ENCODE measurements at regions not wholly inside any gene's neighbourhood (a gene's known extent, or its start where the extent isn't known, plus 50 kb on each side); places are given as distances from the start of the nearest gene placed in this dataset.

- TF ChIP-seq ZNF839 (CRISPR knock-in tag; IDR thresholded peaks at IDR 0.05; ENCODE audit: borderline replicate concordance), result no peak
- no peak for TF ChIP-seq ZNF597 (CRISPR knock-in tag; IDR thresholded peaks at IDR 0.05)
- no peak for TF ChIP-seq SYNCRIP (IDR thresholded peaks at IDR 0.05; ENCODE audit: insufficient read depth, low read depth, low read length)
- no peak for TF ChIP-seq FOXK1 (CRISPR knock-in tag; IDR thresholded peaks at IDR 0.05; ENCODE audit: borderline replicate concordance, low read depth)
- TF ChIP-seq CBX2 (IDR thresholded peaks at IDR 0.05; ENCODE audit: low read depth, low read length), result no peak
- TF ChIP-seq CBX2 (CRISPR knock-in tag; IDR thresholded peaks at IDR 0.05; ENCODE audit: low read depth), result no peak
- no peak for TF ChIP-seq SMAD9 (CRISPR knock-in tag; IDR thresholded peaks at IDR 0.05)
- Histone ChIP-seq H3K9me3 (ENCODE audit: low read length) (no peaks in the 10 kb centered on the region), H4K20me1 (ENCODE audit: insufficient read depth, low read length) (no peaks in the 10 kb centered on the region), H3K36me3 (replicated peaks in 1 of 2; ENCODE audit: control insufficient read depth in 1 of 2, insufficient read depth in 2 of 2, low read length in 2 of 2) (no peaks in the 10 kb centered on the region), H3K79me2 (ENCODE audit: insufficient read depth, low read length) (no peaks in the 10 kb centered on the region), H3K4me2 (ENCODE audit: low read depth, low read length) (no peak overlapping the region), H3K9ac (ENCODE audit: insufficient read depth, low read depth, low read length) (no peak overlapping the region), H3K27ac (ENCODE audit: extremely low read length, insufficient read depth, low read length) (no peak overlapping the region), H2AFZ (ENCODE audit: low read length) (no peak overlapping the region), H3K4me1 (ENCODE audit: insufficient read depth, low read length) (no peaks in the 10 kb centered on the region), H3K4me3 (replicated peaks in 1 of 3; ENCODE audit: insufficient read depth in 1 of 3, low read depth in 2 of 3, low read length in 3 of 3) (no peak overlapping the region), H3K27me3 (ENCODE audit: control insufficient read depth in 1 of 2, insufficient read depth in 2 of 2, low read length in 2 of 2) (peaks cover 0 to 4% of the 10 kb centered on the region in 2 experiments; a peak in 1 of 5 replicates)
- in situ Hi-C loops (cut with HindIII; ENCODE audit: extremely low pct_ligation_motif_present, low pct_unique_long_range_greater_than_20kb), result no loop called here
- POLR2A ChIA-PET, result no interaction called here
- FAIRE-seq, result no peak
- no peak for DNase-seq (ENCODE audit: low spot score)
- WGBS (ENCODE audit: low lambda C conversion rate), result 35% methylated on average over 3 of the region's 3 CpGs
- CTCF ChIA-PET (ENCODE audit: low intra/inter-chr PET ratio, low total read pairs), result no interaction called here
- no peak for ATAC-seq
- BruUV-seq (replicated peaks), result no TSS peak
- intact Hi-C loops (cut with micrococcal nuclease; ENCODE audit: unreplicated experiment), result no loop called here
Observed at GRCh38 chr4:57193209-57193810, 83.1 kb upstream of the IGFBP7 start.

DNA sequence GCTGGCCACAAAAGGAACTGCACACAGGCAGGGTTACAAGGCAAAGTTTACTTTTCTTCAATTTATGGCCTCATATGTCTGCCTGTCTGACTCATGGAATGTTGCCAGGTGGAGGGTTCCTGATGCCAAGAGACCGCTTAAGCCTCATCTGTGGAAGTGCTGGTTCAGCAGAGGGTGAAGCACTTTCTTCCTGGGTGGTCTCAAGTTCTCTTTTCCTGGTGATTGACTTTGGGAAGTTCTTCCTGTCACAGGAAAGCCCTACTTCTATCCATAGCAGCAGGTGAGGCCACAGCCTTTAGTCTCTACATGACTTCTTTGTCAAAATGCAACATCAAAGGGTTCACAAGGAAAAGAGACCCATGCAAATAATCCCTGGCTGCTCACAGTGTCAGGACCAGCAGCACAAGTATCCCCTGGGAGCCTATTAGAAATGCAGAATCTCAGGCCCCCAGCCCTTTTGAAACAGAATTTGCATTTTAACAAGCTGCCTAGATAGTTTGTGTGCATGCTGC, 81.4 kb upstream of the IGFBP7 start:
- POLR2A ChIA-PET, result no interaction called here
- H4K20me1 ChIP-seq (ENCODE audit: insufficient read depth, low read length), result no peaks in the 10 kb centered on the region
- DNase-seq (ENCODE audit: low spot score) (no peak), FAIRE-seq (no peak), ATAC-seq (no peak)
- H3K36me3 ChIP-seq (replicated peaks in 1 of 2; ENCODE audit: control insufficient read depth in 1 of 2, insufficient read depth in 2 of 2, low read length in 2 of 2), result no peaks in the 10 kb centered on the region
- CTCF ChIA-PET (ENCODE audit: low intra/inter-chr PET ratio, low total read pairs), result no interaction called here
- intact Hi-C loops (cut with micrococcal nuclease; ENCODE audit: unreplicated experiment) (no loop called here), in situ Hi-C loops (cut with HindIII; ENCODE audit: extremely low pct_ligation_motif_present, low pct_unique_long_range_greater_than_20kb) (no loop called here)
- no peaks in the 10 kb centered on the region for H3K4me1 ChIP-seq (ENCODE audit: insufficient read depth, low read length)
- no peak overlapping the region for H3K4me2 ChIP-seq (ENCODE audit: low read depth, low read length)
- peaks cover 0 to 4% of the 10 kb centered on the region in 2 experiments; a peak in 1 of 5 replicates for H3K27me3 ChIP-seq (ENCODE audit: control insufficient read depth in 1 of 2, insufficient read depth in 2 of 2, low read length in 2 of 2)
- H2AFZ ChIP-seq (ENCODE audit: low read length), result no peak overlapping the region
- 0% methylated on average over 1 of the region's 1 CpG for WGBS (ENCODE audit: low lambda C conversion rate)
- TF ChIP-seq ARHGAP35 (CRISPR knock-in tag; IDR thresholded peaks at IDR 0.05; ENCODE audit: borderline replicate concordance), result no peak
- no peak overlapping the region for H3K9ac ChIP-seq (ENCODE audit: insufficient read depth, low read depth, low read length)
- no peaks in the 10 kb centered on the region for H3K9me3 ChIP-seq (ENCODE audit: low read length)
- no TSS peak for BruUV-seq (replicated peaks)
- H3K4me3 ChIP-seq (replicated peaks in 1 of 3; ENCODE audit: insufficient read depth in 1 of 3, low read depth in 2 of 3, low read length in 3 of 3), result no peak overlapping the region
- no peak overlapping the region for H3K27ac ChIP-seq (ENCODE audit: extremely low read length, insufficient read depth, low read length)
- no peaks in the 10 kb centered on the region for H3K79me2 ChIP-seq (ENCODE audit: insufficient read depth, low read length)

Measured in HepG2 (cell line).